Activated B cell treated with CpG ODN at 0.5 μM for 24 hours (primary cell): ENCODE measurements at regions not wholly inside any gene's neighbourhood (a gene's known extent, or its start where the extent isn't known, plus 50 kb on each side); places are given as distances from the start of the nearest gene placed in this dataset.

Experiments used
- ATAC-seq: fragments of 200-7000 bp; cut with Tn5 transposase; one replicate; pipeline ENCODE4 v1.10.0; 2021; ENCODE audit warnings: low read depth, mild to moderate bottlenecking, moderate library complexity
- CTCF ChIA-PET: fragments of 350-600 bp; sonication (Branson Sonifier 250); formaldehyde crosslinking; loops from one replicate; lab custom pipeline; 2021; ENCODE audit warnings: antibody characterized with exemption; lab: Charles Lee
- POLR2A ChIA-PET: fragments of 350-600 bp; sonication (Branson Sonifier 250); formaldehyde crosslinking; loops from one replicate; lab custom pipeline; 2021; ENCODE audit warnings: antibody characterized with exemption; lab: Charles Lee
- DNase-seq: peaks from one replicate; pipeline ENCODE4 v3.0.0; 2022
- H3K27ac Mint-ChIP-seq: one replicate; pipeline ENCODE4 v1.8.0; 2020; ENCODE audit warnings: mixed read lengths
- H3K27me3 Mint-ChIP-seq: one replicate; pipeline ENCODE4 v1.8.0; 2021; ENCODE audit warnings: mixed read lengths
- H3K36me3 Mint-ChIP-seq: one replicate; pipeline ENCODE4 v1.8.0; 2021; ENCODE audit warnings: low read depth, mixed read lengths
- H3K4me1 Mint-ChIP-seq: one replicate; pipeline ENCODE4 v1.8.0; 2021; ENCODE audit warnings: mixed read lengths
- H3K4me3 Mint-ChIP-seq: one replicate; pipeline ENCODE4 v1.8.0; 2020; ENCODE audit warnings: mild to moderate bottlenecking, mixed read lengths
- H3K9me3 Mint-ChIP-seq: one replicate; pipeline ENCODE4 v1.8.0; 2020; ENCODE audit warnings: mixed read lengths
- intact Hi-C: fragments of 100-400 bp; cut with micrococcal nuclease; formaldehyde crosslinking; loops from one replicate; pipeline ENCODE4 v1.15.1; 2024
- TF ChIP-seq, protein P1 (sequence below): fragments of 200-600 bp; IDR thresholded peaks from one replicate; pipeline ENCODE4 v1.8.0; 2022; ENCODE audit warnings: antibody characterized with exemption, mild to moderate bottlenecking

- intact Hi-C loops: no loop called here
- Mint-ChIP-seq H3K4me3 (no peak overlapping the region), H3K4me1 (no peaks in the 10 kb centered on the region), H3K36me3 (no peaks in the 10 kb centered on the region), H3K27me3 (no peaks in the 10 kb centered on the region), H3K27ac (no peak overlapping the region), H3K9me3 (no peaks in the 10 kb centered on the region)
- TF ChIP-seq, protein P1, sequence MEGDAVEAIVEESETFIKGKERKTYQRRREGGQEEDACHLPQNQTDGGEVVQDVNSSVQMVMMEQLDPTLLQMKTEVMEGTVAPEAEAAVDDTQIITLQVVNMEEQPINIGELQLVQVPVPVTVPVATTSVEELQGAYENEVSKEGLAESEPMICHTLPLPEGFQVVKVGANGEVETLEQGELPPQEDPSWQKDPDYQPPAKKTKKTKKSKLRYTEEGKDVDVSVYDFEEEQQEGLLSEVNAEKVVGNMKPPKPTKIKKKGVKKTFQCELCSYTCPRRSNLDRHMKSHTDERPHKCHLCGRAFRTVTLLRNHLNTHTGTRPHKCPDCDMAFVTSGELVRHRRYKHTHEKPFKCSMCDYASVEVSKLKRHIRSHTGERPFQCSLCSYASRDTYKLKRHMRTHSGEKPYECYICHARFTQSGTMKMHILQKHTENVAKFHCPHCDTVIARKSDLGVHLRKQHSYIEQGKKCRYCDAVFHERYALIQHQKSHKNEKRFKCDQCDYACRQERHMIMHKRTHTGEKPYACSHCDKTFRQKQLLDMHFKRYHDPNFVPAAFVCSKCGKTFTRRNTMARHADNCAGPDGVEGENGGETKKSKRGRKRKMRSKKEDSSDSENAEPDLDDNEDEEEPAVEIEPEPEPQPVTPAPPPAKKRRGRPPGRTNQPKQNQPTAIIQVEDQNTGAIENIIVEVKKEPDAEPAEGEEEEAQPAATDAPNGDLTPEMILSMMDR: no peak
- CTCF ChIA-PET: no interaction called here
- DNase-seq (no peak), ATAC-seq (no peak)
- POLR2A ChIA-PET: no interaction called here
Measured at GRCh38 chr1:90562892-90563291, 154.2 kb downstream of the BARHL2 start.

- Mint-ChIP-seq H3K27me3 (no peaks in the 10 kb centered on the region), H3K4me3 (no peak overlapping the region), H3K9me3 (no peaks in the 10 kb centered on the region), H3K36me3 (no peaks in the 10 kb centered on the region), H3K27ac (no peak overlapping the region), H3K4me1 (no peaks in the 10 kb centered on the region)
- intact Hi-C loops: no loop called here
- ATAC-seq: no peak
- TF ChIP-seq, protein P1: no peak
- no peak for DNase-seq
- POLR2A ChIA-PET: no interaction called here
- CTCF ChIA-PET: no interaction called here
Measured at GRCh38 chr1:90561911-90562310, 155.2 kb downstream of the BARHL2 start.

- intact Hi-C loops: no loop called here
- TF ChIP-seq, protein P1: no peak
- DNase-seq (no peak), ATAC-seq (no peak)
- Mint-ChIP-seq H3K4me1 (no peaks in the 10 kb centered on the region), H3K4me3 (no peak overlapping the region), H3K27ac (no peak overlapping the region), H3K36me3 (no peaks in the 10 kb centered on the region), H3K9me3 (no peaks in the 10 kb centered on the region), H3K27me3 (peaks cover 2% of the 10 kb centered on the region)
- POLR2A ChIA-PET: no interaction called here
- CTCF ChIA-PET: no interaction called here
Measured at GRCh38 chr1:90561103-90561783, 155.9 kb downstream of the BARHL2 start.

- no peak for ATAC-seq
- no peaks in the 10 kb centered on the region for H3K9me3 Mint-ChIP-seq
- POLR2A ChIA-PET: no interaction called here
- DNase-seq: no peak
- TF ChIP-seq, protein P1: no peak
- no peak overlapping the region for H3K27ac Mint-ChIP-seq
- peaks cover 2% of the 10 kb centered on the region for H3K27me3 Mint-ChIP-seq
- H3K4me3 Mint-ChIP-seq: no peak overlapping the region
- H3K4me1 Mint-ChIP-seq: no peaks in the 10 kb centered on the region
- H3K36me3 Mint-ChIP-seq: no peaks in the 10 kb centered on the region
- intact Hi-C loops: no loop called here
- CTCF ChIA-PET: no interaction called here
Measured at GRCh38 chr1:90558754-90559378, 158.2 kb downstream of the BARHL2 start.

DNA sequence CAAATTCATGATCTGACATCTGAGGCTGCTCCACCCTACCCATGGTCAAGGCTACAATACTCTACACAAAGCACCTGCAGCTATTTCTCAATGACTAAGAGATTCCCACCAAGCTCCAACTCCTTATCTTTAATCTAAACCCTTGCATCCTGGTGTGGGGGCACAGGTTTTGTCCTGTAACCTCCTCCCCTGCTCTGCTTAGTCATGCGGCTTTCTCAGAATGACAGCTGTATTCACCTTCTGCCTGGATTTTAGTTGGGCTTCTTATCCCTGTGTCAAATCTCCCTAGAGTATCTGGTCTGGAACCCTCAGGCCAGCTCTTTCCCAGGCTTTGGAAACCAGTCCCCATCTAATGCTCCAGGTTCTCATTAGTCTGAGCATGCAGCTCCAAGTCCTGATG is 159.0 kb downstream of the BARHL2 start:
- ChIA-PET CTCF (no interaction called here), POLR2A (no interaction called here)
- no peaks in the 10 kb centered on the region for H3K4me1 Mint-ChIP-seq
- TF ChIP-seq, protein P1: no peak
- H3K4me3 Mint-ChIP-seq: no peak overlapping the region
- no peaks in the 10 kb centered on the region for H3K9me3 Mint-ChIP-seq
- no peak for DNase-seq
- peaks cover 3% of the 10 kb centered on the region for H3K27me3 Mint-ChIP-seq
- intact Hi-C loops: no loop called here
- H3K27ac Mint-ChIP-seq: no peak overlapping the region
- ATAC-seq: no peak
- no peaks in the 10 kb centered on the region for H3K36me3 Mint-ChIP-seq
